Activated B cell treated with CpG ODN at 0.5 μM for 24 hours (primary cell): ENCODE measurements at regions not wholly inside any gene's neighbourhood (a gene's known extent, or its start where the extent isn't known, plus 50 kb on each side); places are given as distances from the start of the nearest gene placed in this dataset.

ENCODE experiments used
- ATAC-seq: fragments of 200-7000 bp; cut with Tn5 transposase; one replicate; pipeline ENCODE4 v1.10.0; 2021; ENCODE audit warnings: low read depth, mild to moderate bottlenecking, moderate library complexity
- CTCF ChIA-PET: fragments of 350-600 bp; sonication (Branson Sonifier 250); formaldehyde crosslinking; loops from one replicate; lab custom pipeline; 2021; ENCODE audit warnings: antibody characterized with exemption; lab: Charles Lee
- POLR2A ChIA-PET: fragments of 350-600 bp; sonication (Branson Sonifier 250); formaldehyde crosslinking; loops from one replicate; lab custom pipeline; 2021; ENCODE audit warnings: antibody characterized with exemption; lab: Charles Lee
- DNase-seq: peaks from one replicate; pipeline ENCODE4 v3.0.0; 2022
- H3K27ac Mint-ChIP-seq: one replicate; pipeline ENCODE4 v1.8.0; 2020; ENCODE audit warnings: mixed read lengths
- H3K27me3 Mint-ChIP-seq: one replicate; pipeline ENCODE4 v1.8.0; 2021; ENCODE audit warnings: mixed read lengths
- H3K36me3 Mint-ChIP-seq: one replicate; pipeline ENCODE4 v1.8.0; 2021; ENCODE audit warnings: low read depth, mixed read lengths
- H3K4me1 Mint-ChIP-seq: one replicate; pipeline ENCODE4 v1.8.0; 2021; ENCODE audit warnings: mixed read lengths
- H3K4me3 Mint-ChIP-seq: one replicate; pipeline ENCODE4 v1.8.0; 2020; ENCODE audit warnings: mild to moderate bottlenecking, mixed read lengths
- H3K9me3 Mint-ChIP-seq: one replicate; pipeline ENCODE4 v1.8.0; 2020; ENCODE audit warnings: mixed read lengths
- intact Hi-C: fragments of 100-400 bp; cut with micrococcal nuclease; formaldehyde crosslinking; loops from one replicate; pipeline ENCODE4 v1.15.1; 2024
- TF ChIP-seq, protein P1 (sequence below): fragments of 200-600 bp; IDR thresholded peaks from one replicate; pipeline ENCODE4 v1.8.0; 2022; ENCODE audit warnings: antibody characterized with exemption, mild to moderate bottlenecking

DNA sequence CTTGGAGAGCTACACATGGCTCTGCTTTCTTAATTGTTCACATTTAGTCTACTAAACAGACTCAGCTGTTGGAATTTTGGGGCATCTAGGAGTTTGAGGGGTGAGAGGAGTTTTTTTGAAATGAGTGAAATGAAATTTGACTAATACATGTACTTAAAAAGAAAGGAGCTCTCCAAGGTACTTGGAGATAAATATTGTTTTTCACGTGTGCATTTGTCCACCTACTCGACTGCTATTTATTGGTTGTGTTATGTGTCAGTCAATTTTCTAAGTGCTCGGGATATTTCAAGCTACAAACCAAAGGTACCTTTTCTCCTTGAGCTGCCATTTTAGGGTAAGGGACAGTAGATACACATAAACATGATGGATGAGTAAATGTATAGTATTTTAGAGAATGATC, 697.0 kb downstream of the LIG4 start:
- no peak overlapping the region for H3K27ac Mint-ChIP-seq
- TF ChIP-seq, protein P1, sequence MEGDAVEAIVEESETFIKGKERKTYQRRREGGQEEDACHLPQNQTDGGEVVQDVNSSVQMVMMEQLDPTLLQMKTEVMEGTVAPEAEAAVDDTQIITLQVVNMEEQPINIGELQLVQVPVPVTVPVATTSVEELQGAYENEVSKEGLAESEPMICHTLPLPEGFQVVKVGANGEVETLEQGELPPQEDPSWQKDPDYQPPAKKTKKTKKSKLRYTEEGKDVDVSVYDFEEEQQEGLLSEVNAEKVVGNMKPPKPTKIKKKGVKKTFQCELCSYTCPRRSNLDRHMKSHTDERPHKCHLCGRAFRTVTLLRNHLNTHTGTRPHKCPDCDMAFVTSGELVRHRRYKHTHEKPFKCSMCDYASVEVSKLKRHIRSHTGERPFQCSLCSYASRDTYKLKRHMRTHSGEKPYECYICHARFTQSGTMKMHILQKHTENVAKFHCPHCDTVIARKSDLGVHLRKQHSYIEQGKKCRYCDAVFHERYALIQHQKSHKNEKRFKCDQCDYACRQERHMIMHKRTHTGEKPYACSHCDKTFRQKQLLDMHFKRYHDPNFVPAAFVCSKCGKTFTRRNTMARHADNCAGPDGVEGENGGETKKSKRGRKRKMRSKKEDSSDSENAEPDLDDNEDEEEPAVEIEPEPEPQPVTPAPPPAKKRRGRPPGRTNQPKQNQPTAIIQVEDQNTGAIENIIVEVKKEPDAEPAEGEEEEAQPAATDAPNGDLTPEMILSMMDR, result no peak
- DNase-seq (no peak), ATAC-seq (no peak)
- H3K4me1 Mint-ChIP-seq, result no peaks in the 10 kb centered on the region
- intact Hi-C loops, result no loop called here
- no peaks in the 10 kb centered on the region for H3K27me3 Mint-ChIP-seq
- H3K4me3 Mint-ChIP-seq, result no peak overlapping the region
- H3K9me3 Mint-ChIP-seq, result peaks cover 4% of the 10 kb centered on the region
- ChIA-PET POLR2A (no interaction called here), CTCF (no interaction called here)
- no peaks in the 10 kb centered on the region for H3K36me3 Mint-ChIP-seq

DNA sequence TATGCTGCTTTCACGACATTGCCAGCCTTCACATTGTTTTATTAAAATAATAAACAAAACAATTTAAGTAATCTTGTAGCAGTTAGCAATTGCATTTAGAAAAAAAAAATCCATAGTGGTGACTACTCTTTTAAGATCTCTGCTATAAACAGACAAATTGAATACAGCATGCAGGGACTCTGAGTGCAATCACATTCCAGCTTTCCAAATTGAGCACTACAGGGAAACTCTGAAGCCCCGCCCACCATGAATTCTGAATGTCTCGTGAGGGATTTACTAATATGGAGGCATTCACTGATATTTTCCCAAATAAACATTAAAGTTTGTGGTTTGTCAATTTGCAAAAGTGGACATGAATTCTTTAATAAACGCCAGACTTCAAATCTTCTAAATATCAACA, 698.8 kb downstream of the LIG4 start:
- DNase-seq (no peak), ATAC-seq (no peak)
- TF ChIP-seq, protein P1, result no peak
- Mint-ChIP-seq H3K4me1 (no peaks in the 10 kb centered on the region), H3K27me3 (no peaks in the 10 kb centered on the region), H3K27ac (no peak overlapping the region), H3K9me3 (peaks cover 3% of the 10 kb centered on the region), H3K36me3 (no peaks in the 10 kb centered on the region), H3K4me3 (no peak overlapping the region)
- intact Hi-C loops, result no loop called here
- ChIA-PET POLR2A (no interaction called here), CTCF (no interaction called here)

DNA sequence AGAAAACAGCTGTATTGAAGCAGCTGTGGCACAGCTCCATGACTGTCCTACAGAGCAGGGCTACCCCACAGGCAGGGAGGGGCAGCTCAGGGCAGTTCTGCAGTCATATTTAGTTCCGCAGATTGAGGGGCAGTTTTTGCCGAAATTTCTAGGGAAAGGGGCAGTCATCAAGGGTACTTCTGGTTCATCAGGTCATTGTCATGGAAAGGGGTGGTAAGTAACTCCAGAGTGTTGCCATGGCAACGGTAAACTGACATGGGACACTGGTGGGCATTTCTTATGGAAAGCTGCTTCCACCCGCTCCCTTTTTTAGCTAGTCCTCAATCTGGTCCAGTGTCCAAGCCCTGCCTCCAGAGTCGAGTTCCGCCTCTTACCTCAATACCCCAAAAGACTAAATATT, 702.8 kb downstream of the LIG4 start:
- POLR2A ChIA-PET, result no interaction called here
- Mint-ChIP-seq H3K36me3 (no peaks in the 10 kb centered on the region), H3K27me3 (no peaks in the 10 kb centered on the region), H3K9me3 (peaks cover 6% of the 10 kb centered on the region), H3K4me3 (no peak overlapping the region), H3K27ac (no peak overlapping the region), H3K4me1 (no peaks in the 10 kb centered on the region)
- intact Hi-C loops, result no loop called here
- CTCF ChIA-PET, result no interaction called here
- ATAC-seq, result no peak
- DNase-seq, result no peak
- TF ChIP-seq, protein P1, result no peak

DNA sequence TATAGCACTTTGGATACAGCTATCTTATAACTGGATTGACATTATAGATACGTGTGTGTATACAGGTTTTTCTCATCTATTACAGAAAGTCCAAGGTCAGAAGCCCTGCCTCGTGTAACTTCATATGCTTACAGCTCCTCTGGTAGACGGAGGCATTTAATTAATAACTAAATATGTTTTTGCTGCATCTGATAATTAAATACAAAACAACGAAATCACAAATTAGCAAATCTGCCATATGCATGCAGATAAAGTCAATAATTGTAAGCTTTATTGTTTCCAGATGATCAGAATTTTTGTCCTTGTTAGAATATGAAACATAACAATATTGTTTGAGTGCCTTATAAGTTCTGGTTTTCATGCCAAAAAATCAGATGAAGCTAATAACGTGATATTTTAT, 717.7 kb downstream of the LIG4 start:
- Mint-ChIP-seq H3K4me1 (no peaks in the 10 kb centered on the region), H3K27me3 (no peaks in the 10 kb centered on the region), H3K9me3 (peaks cover 6% of the 10 kb centered on the region), H3K36me3 (no peaks in the 10 kb centered on the region), H3K4me3 (no peak overlapping the region), H3K27ac (no peak overlapping the region)
- no peak for DNase-seq
- POLR2A ChIA-PET, result no interaction called here
- no peak for ATAC-seq
- TF ChIP-seq, protein P1, result no peak
- intact Hi-C loops, result no loop called here
- CTCF ChIA-PET, result no interaction called here

DNA sequence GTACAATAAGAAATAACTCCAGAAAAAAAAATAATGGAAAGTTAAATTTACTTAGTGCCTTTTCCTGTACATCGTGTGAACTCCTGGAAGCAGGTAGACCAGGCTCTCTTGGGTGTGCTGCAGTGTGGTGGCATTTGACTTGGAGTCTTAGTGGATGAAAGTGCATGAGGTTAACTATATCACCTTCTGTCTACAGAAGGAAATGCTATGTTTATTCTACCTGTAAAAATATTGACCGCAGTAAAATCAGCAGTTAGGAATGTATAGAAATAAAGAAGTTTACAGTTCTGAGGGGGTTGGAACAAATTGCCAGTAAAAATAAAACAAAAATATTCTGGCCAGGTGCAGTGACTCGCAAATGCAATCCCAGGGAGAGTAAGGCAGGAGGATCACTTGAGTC, 722.1 kb downstream of the LIG4 start:
- ChIA-PET POLR2A (no interaction called here), CTCF (no interaction called here)
- TF ChIP-seq, protein P1, result no peak
- intact Hi-C loops, result no loop called here
- Mint-ChIP-seq H3K36me3 (no peaks in the 10 kb centered on the region), H3K27ac (no peak overlapping the region), H3K4me3 (no peak overlapping the region), H3K9me3 (peaks cover 28% of the 10 kb centered on the region), H3K27me3 (no peaks in the 10 kb centered on the region), H3K4me1 (no peaks in the 10 kb centered on the region)
- ATAC-seq (no peak), DNase-seq (no peak)
